Neural cell (in vitro differentiated cells): ENCODE measurements at regions not wholly inside any gene's neighbourhood (a gene's known extent, or its start where the extent isn't known, plus 50 kb on each side); places are given as distances from the start of the nearest gene placed in this dataset.

Source experiments
- H2AFZ ChIP-seq: fragments of 200-600, 300-800 bp; sonication (generic), shearing (Covaris generic); 2 replicates; pipeline ENCODE4 v1.6.0; 2014; ENCODE audit warnings: low read depth, mild to moderate bottlenecking, antibody characterized with exemption, low read length, moderate library complexity
- H3F3A ChIP-seq: fragments of 200-600 bp; shearing (Covaris generic); 2 replicates; pipeline ENCODE4 v1.6.1; 2016; ENCODE audit warnings: mild to moderate bottlenecking, moderate library complexity, mixed read lengths, antibody characterized with exemption, low read length; ENCODE audit not compliant: insufficient read depth, poor library complexity, severe bottlenecking
- H3K27ac ChIP-seq: fragments of 200-600, 300-800 bp; sonication (generic), shearing (Covaris generic); 2 replicates; pipeline ENCODE4 v1.5.1; 2014; ENCODE audit warnings: mild to moderate bottlenecking, low read length, moderate library complexity
- H3K27me3 ChIP-seq: fragments of 300-800, 200-600 bp; sonication (generic), shearing (Covaris generic); 2 replicates; pipeline ENCODE4 v1.6.0; 2014; ENCODE audit warnings: mild to moderate bottlenecking, low read depth, low read length, moderate library complexity; ENCODE audit not compliant: insufficient read depth
- H3K36me3 ChIP-seq: fragments of 300-800, 200-600 bp; sonication (generic), shearing (Covaris generic); 2 replicates; pipeline ENCODE4 v1.5.1; 2014; ENCODE audit warnings: mild to moderate bottlenecking, antibody characterized with exemption, low read length, moderate library complexity; ENCODE audit not compliant: insufficient read depth
- H3K4me2 ChIP-seq: fragments of 300-800, 200-600 bp; sonication (generic), shearing (Covaris generic); 2 replicates; pipeline ENCODE4 v1.6.0; 2014; ENCODE audit warnings: mild to moderate bottlenecking, low read length
- H3K4me3 ChIP-seq: fragments of 300-800, 200-600 bp; sonication (generic), shearing (Covaris generic); 2 replicates; pipeline ENCODE4 v1.5.1; 2014; ENCODE audit warnings: mild to moderate bottlenecking, low read length, moderate library complexity
- H3K79me2 ChIP-seq: fragments of 200-600 bp; shearing (Covaris generic); replicated peaks from 2 replicates; pipeline ENCODE4 v1.6.0; 2014; ENCODE audit warnings: mild to moderate bottlenecking, low read length, moderate library complexity; ENCODE audit not compliant: insufficient read depth
- H3K9ac ChIP-seq: fragments of 300-800, 200-600 bp; sonication (generic), shearing (Covaris generic); 2 replicates; pipeline ENCODE4 v1.6.1; 2016; ENCODE audit warnings: mild to moderate bottlenecking, low read length, mixed read lengths
- H3K9me2 ChIP-seq: fragments of 200-600 bp; shearing (Covaris generic); 2 replicates; pipeline ENCODE4 v1.6.1; 2016; ENCODE audit warnings: mild to moderate bottlenecking, low read length, mixed read lengths; ENCODE audit not compliant: insufficient read depth
- H3K9me3 ChIP-seq: fragments of 200-600, 300-800 bp; sonication (generic), shearing (Covaris generic); 2 replicates; pipeline ENCODE4 v1.6.1; 2016; ENCODE audit warnings: mild to moderate bottlenecking, mixed run types, low read length, moderate library complexity, mixed read lengths
- H4K20me1 ChIP-seq: fragments of 200-600 bp; shearing (Covaris generic); 2 replicates; pipeline ENCODE4 v1.6.1; 2016; ENCODE audit warnings: mild to moderate bottlenecking, mixed run types; ENCODE audit not compliant: insufficient read depth
- CTCF ChIP-seq: fragments of 450-650 bp; IDR thresholded peaks from 2 replicates; pipeline ENCODE4 v1.5.1; 2014; ENCODE audit warnings: antibody characterized with exemption, mild to moderate bottlenecking, moderate library complexity; ENCODE audit not compliant: poor library complexity, severe bottlenecking
- EP300 ChIP-seq: fragments of 450-650 bp; conservative IDR thresholded peaks from 2 replicates; pipeline ENCODE4 v1.6.1; 2014; ENCODE audit warnings: antibody characterized with exemption, mild to moderate bottlenecking, moderate library complexity; ENCODE audit not compliant: poor library complexity, severe bottlenecking
- EZH2 ChIP-seq: fragments of 200-600, 300-800 bp; shearing (Covaris generic), sonication (generic); IDR thresholded peaks from 2 replicates; pipeline ENCODE4 v1.6.1; 2014; ENCODE audit warnings: antibody characterized with exemption, low read length, borderline replicate concordance, mild to moderate bottlenecking; ENCODE audit not compliant: insufficient read depth, poor library complexity, severe bottlenecking
- MXI1 ChIP-seq: fragments of 450-650 bp; conservative IDR thresholded peaks from 2 replicates; pipeline ENCODE4 v1.6.1; 2014; ENCODE audit warnings: antibody characterized with exemption, mild to moderate bottlenecking; ENCODE audit not compliant: poor library complexity, severe bottlenecking
- POLR2AphosphoS5 ChIP-seq: IDR thresholded peaks from 2 replicates; pipeline ENCODE4 v1.6.1; 2012
- RAD21 ChIP-seq: fragments of 450-650 bp; conservative IDR thresholded peaks from 2 replicates; pipeline ENCODE4 v1.6.1; 2014; ENCODE audit warnings: antibody characterized with exemption, mild to moderate bottlenecking, moderate library complexity
- REST ChIP-seq: IDR thresholded peaks from 2 replicates; pipeline ENCODE4 v1.6.1; 2012; ENCODE audit warnings: borderline replicate concordance
- SMC3 ChIP-seq: fragments of 450-650 bp; conservative IDR thresholded peaks from 2 replicates; pipeline ENCODE4 v1.6.1; 2014; ENCODE audit warnings: antibody characterized with exemption, mild to moderate bottlenecking, moderate library complexity; ENCODE audit not compliant: poor library complexity
- TAF1 ChIP-seq: IDR thresholded peaks from 2 replicates; pipeline ENCODE4 v1.6.1; 2012; ENCODE audit warnings: low read depth

- H4K20me1 ChIP-seq: no peaks in the 10 kb centered on the region
- H3K4me3 ChIP-seq: no peak overlapping the region
- no peaks in the 10 kb centered on the region for H3K9me3 ChIP-seq
- no peak overlapping the region for H3K27ac ChIP-seq
- H3K9ac ChIP-seq: no peak overlapping the region
- no peak overlapping the region for H2AFZ ChIP-seq
- H3K9me2 ChIP-seq: no peaks in the 10 kb centered on the region
- H3K79me2 ChIP-seq: no peaks in the 10 kb centered on the region
- no peaks in the 10 kb centered on the region for H3F3A ChIP-seq
- TF ChIP-seq SMC3: no peak
- no peak for TF ChIP-seq MXI1
- no peak for TF ChIP-seq RAD21
- no peak for TF ChIP-seq POLR2AphosphoS5
- no peak for TF ChIP-seq REST
- TF ChIP-seq EP300: no peak
- no peaks in the 10 kb centered on the region for H3K27me3 ChIP-seq
- no peak overlapping the region for H3K4me2 ChIP-seq
- no peaks in the 10 kb centered on the region for H3K36me3 ChIP-seq
These were observed 219.5 kb upstream of the POT1 start for GRCh38 chr7:125149151-125149550.

- Histone ChIP-seq H4K20me1 (no peaks in the 10 kb centered on the region), H2AFZ (no peak overlapping the region), H3K79me2 (no peaks in the 10 kb centered on the region), H3K4me3 (no peak overlapping the region), H3K36me3 (no peaks in the 10 kb centered on the region), H3F3A (no peaks in the 10 kb centered on the region), H3K27me3 (no peaks in the 10 kb centered on the region), H3K9ac (no peak overlapping the region), H3K27ac (no peak overlapping the region), H3K9me2 (no peaks in the 10 kb centered on the region), H3K9me3 (no peaks in the 10 kb centered on the region), H3K4me2 (no peak overlapping the region)
- TF ChIP-seq POLR2AphosphoS5 (peak; percentile 62), CTCF (no peak), TAF1 (no peak), EP300 (peak; percentile 91), EZH2 (no peak)
These were observed 217.4 kb upstream of the POT1 start for GRCh38 chr7:125147047-125147446.
